Lower leg skin (tissue), 4 donors: ENCODE measurements at regions not wholly inside any gene's neighbourhood (a gene's known extent, or its start where the extent isn't known, plus 50 kb on each side); places are given as distances from the start of the nearest gene placed in this dataset.

Experiments
- DNase-seq, 2 donors: peaks; one replicate each; pipeline ENCODE4 v3.0.0-alpha.2; 2019; ENCODE audit warnings: low spot score in 2 of 2
- H3K4me3 ChIP-seq: fragments of 200-600 bp; sonication (generic); 2 replicates; pipeline ENCODE4 v1.5.1; 2017; ENCODE audit warnings: mild to moderate bottlenecking, low read depth; ENCODE audit not compliant: poor library complexity, severe bottlenecking
- CTCF ChIP-seq, 3 donors: fragments of 450-650 bp; IDR thresholded peaks; one replicate each; pipeline ENCODE4 v1.5.1; 2016; ENCODE audit warnings: antibody characterized with exemption in 3 of 3, mild to moderate bottlenecking in 3 of 3, moderate library complexity in 2 of 3
- POLR2A ChIP-seq, 2 donors: fragments of 450-650 bp; IDR thresholded peaks; one replicate each; pipeline ENCODE4 v1.6.1; 2016 to 2017; ENCODE audit warnings: antibody characterized with exemption in 2 of 2, mild to moderate bottlenecking in 1 of 2, moderate library complexity in 1 of 2
- WGBS, 2 donors: methylation state at CpG; one replicate each; pipeline ENCODE4 v1.1.5; 2018; 5-methylcytosine and 5-hydroxymethylcytosine counted together
- intact Hi-C: fragments of 100-400 bp; cut with DNase I; formaldehyde crosslinking; loops from one replicate; pipeline ENCODE4 v1.15.0; 2023; ENCODE audit warnings: low total_unique reads

DNA sequence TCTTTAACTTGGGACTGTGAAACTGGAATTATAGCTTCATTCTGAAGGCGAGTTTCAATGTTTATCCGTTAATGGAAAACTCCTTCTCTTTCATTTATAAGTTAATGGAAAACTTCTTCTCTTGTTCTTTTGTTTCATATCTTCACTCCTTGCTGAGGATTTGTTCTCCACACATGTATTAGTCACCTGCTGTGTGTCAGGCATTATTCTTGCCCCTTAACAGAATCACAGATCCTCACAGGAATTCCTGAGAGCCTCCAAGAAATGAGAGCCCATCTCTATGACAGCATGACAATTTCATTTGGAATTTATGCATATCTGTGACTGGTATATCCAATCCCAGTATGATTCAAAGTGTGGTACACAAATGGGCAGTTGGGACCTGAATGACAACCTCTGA is 545.8 kb downstream of the BCL11A start:
- 92 to 95% methylated on average over 2 of the region's 2 CpGs for WGBS, 2 donors
- TF ChIP-seq POLR2A (IDR thresholded peaks at IDR 0.05) (no peak), CTCF (IDR thresholded peaks at IDR 0.05) (no peak)
- no peak overlapping the region for H3K4me3 ChIP-seq
- intact Hi-C loops, result no loop called here
- no peak for DNase-seq

DNA sequence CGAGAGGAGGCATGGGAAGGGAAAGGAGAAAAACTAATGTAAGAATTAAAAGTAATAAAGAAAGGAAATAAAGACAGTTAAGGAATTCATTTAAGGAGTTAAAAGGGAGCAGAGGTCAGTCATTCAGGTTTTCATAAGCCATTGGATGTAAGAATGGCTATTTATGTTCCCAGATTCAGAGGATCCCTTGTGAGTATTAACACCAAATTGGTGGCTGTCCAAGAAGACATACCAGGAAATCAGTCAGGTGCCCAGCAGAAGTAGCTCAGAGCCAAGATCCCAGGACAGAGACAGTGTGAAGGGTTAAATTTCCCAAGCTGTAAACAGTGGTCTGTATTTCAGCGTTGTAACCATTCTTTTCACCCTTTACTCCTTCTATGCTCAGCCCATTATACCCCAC is 550.4 kb downstream of the BCL11A start:
- intact Hi-C loops, result no loop called here
- H3K4me3 ChIP-seq, result no peak overlapping the region
- WGBS, 2 donors, result 62 to 66% methylated on average over 2 of the region's 2 CpGs
- no peak for DNase-seq
- no peak for TF ChIP-seq POLR2A (IDR thresholded peaks at IDR 0.05)
- TF ChIP-seq CTCF (IDR thresholded peaks at IDR 0.05), result no peak

DNA sequence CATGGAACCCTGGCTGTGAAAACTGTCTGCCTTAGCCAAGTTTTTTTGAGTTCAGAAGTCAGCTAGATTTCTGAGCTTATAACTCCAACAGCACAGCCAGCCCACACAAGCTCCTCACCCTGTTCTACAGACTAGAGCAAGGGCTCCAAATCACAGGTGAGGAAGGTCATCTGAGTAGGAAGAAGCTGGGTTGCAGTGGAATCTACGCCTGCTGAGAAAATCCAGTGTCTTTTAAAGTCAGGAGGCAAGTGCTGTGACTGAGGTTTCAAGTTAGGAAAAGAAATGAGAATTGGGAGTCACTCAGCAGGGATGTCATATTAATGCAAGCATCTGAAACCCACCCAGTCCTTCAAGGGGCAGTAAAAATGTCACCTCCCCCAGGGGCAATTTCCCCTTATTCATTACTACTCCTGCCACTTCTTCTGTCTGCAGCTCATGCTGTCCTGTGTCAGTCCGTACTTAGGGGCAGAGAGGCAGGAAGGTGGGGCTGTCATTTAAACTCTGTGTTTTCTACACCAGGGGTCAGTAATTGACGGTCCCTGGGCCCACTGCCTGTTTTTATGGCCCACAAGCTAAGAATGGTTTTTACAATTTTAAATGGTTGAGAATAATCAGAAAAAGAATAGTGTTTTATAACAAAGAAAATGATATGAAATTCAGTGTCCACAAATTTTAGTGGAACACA is 551.1 kb downstream of the BCL11A start:
- DNase-seq, result no peak
- 64 to 72% methylated on average over 3 of the region's 3 CpGs for WGBS, 2 donors

GRCh38 chr2:60000686-60001085 is 552.8 kb downstream of the BCL11A start:
- no peak for DNase-seq
- intact Hi-C loops, result no loop called here
- TF ChIP-seq POLR2A (IDR thresholded peaks at IDR 0.05) (no peak), CTCF (IDR thresholded peaks at IDR 0.05) (no peak)
- H3K4me3 ChIP-seq, result no peak overlapping the region

More for the DNA sequence above, 551.1 kb downstream of the BCL11A start:
- no peak for TF ChIP-seq CTCF (IDR thresholded peaks at IDR 0.05)
- no peak for TF ChIP-seq POLR2A (IDR thresholded peaks at IDR 0.05)
- intact Hi-C loops, result no loop called here
- no peak overlapping the region for H3K4me3 ChIP-seq

DNA sequence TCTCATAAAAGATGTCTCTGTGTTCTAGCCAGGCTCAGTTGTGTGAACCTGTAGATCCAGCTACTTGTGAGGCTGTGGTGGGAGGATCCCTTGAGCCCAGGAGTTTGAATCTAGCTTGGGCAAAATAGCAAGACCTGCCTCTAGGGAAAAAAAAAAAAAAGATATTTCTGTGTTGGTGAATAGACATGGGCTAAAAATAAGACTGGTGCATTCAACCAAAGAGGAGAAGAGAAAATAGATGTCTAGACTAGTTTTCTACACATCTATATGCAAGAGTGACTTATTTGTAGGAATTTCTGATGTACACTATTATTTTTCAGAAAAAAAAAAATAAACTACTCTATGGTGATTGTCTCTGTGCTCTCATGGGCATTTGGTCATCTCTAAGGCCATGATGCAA is 555.1 kb downstream of the BCL11A start:
- no peak for DNase-seq
- no peak for TF ChIP-seq POLR2A (IDR thresholded peaks at IDR 0.05)
- no peak for TF ChIP-seq CTCF (IDR thresholded peaks at IDR 0.05)
- no peak overlapping the region for H3K4me3 ChIP-seq
- intact Hi-C loops, result no loop called here

DNA sequence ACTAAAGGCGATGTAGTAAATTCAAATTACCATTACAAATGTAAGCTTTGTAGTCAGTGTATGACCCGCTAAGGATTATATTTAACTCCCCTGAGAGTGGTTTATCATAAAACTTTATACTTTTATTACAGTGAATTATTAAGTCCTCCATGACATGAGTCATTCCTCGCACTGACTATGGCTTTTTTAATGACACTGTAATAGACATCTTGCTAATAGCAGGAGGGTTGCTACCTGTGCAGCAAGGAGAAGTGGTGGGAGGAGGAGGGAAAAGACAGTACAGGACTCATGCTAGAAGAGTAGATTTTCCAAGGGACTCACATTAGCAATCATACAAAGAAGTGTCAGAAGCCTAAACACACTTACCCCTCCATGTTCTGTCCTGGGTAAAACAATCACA is 556.1 kb downstream of the BCL11A start:
- 85 to 89% methylated on average over 3 of the region's 3 CpGs for WGBS, 2 donors
- intact Hi-C loops, result no loop called here
- no peak for DNase-seq
- no peak for TF ChIP-seq POLR2A (IDR thresholded peaks at IDR 0.05)
- TF ChIP-seq CTCF (IDR thresholded peaks at IDR 0.05), result no peak
- no peak overlapping the region for H3K4me3 ChIP-seq
